ENCODE measurements at regions not wholly inside any gene's neighbourhood (a gene's known extent, or its start where the extent isn't known, plus 50 kb on each side); places are given as distances from the start of the nearest gene placed in this dataset.
"Not testable (repeated sequence)": the region's sequence is repeated elsewhere in the genome, so short reads cannot be mapped to it uniquely, and the experiment has no call there.

DNA sequence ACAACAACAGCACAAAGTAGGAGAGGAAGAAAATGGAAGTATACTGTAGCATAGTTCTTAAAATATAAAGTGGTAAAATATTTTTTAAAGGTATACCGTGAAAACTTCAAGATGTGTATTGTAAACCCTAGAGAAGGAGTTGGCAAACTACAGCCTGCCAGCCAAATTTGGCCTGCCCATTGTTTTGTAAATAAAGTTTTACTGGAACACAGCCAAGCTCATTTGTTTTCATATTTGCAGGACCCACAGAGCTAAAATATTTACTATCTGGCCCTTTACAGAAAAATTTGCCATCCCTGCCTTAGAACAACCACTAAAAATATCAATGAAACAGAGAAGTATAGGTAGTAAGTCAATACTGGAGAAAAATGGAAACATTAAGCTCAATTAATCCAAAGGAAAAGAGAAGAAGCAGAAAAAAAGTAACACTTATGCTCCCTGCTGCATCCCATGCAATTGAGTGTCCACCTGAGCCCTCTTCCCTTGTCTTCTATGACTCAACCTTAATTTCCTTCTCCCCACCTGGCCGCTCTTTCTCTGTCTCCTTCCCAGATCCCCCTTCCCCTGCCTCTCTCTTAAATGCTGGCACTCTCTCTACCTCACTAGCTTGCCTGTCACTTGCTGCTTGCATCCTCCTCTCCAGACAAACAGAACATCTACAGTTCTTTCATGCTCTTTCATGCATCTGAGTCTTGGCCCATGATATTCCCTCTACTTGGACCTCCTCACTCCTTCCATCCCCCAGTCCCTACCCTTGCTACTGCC, 50.6 kb upstream of the FER start:
- no peaks in the 10 kb centered on the region for H3K36me3 ChIP-seq (ENCODE audit: control insufficient read depth in 2 of 2, insufficient read depth in 2 of 2, low read length in 1 of 2)
- H3K27me3 ChIP-seq (ENCODE audit: control insufficient read depth in 2 of 2, insufficient read depth in 1 of 2, low read length in 1 of 2) = no peaks in the 10 kb centered on the region
- H3K9me3 ChIP-seq (ENCODE audit: control insufficient read depth in 2 of 2, insufficient read depth in 1 of 2, low read length in 1 of 2) = no peaks in the 10 kb centered on the region
- H3K27ac ChIP-seq (ENCODE audit: low read depth in 1 of 2, low read length in 1 of 2) = no peak overlapping the region
- H3K4me3 ChIP-seq (ENCODE audit: low read length in 2 of 2) = no peak overlapping the region
- WGBS = 98% methylated on average over 2 of the region's 2 CpGs
- no peak for DNase-seq (ENCODE audit: low read depth in 6 of 9, low spot score in 9 of 9)
- no peaks in the 10 kb centered on the region for H3K4me1 ChIP-seq (ENCODE audit: control insufficient read depth in 2 of 2, insufficient read depth in 2 of 2, low read length in 2 of 2)

DNA sequence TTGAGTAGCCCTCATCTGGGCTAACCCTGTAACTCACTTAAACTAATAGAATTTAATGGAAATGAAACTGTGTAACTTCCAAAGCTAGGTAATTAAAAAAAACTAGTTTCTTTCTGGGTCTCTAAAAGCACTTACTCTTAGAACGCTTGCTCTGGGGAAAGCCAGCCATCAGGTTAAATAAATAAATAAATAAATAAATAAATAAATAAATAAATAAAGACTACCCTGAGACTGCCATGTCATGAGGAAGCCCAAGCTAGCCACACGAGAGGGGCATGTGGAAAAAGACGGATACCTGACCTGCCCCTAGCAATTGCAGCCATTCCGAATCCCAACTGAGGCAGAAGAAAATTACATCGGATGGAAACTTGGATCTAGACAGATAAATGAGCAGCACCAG, 51.3 kb upstream of the FER start:
- Histone ChIP-seq H3K36me3 (ENCODE audit: control insufficient read depth in 2 of 2, insufficient read depth in 2 of 2, low read length in 1 of 2) (no peaks in the 10 kb centered on the region), H3K27ac (ENCODE audit: low read depth in 1 of 2, low read length in 1 of 2) (no peak overlapping the region), H3K27me3 (ENCODE audit: control insufficient read depth in 2 of 2, insufficient read depth in 1 of 2, low read length in 1 of 2) (no peaks in the 10 kb centered on the region), H3K4me1 (ENCODE audit: control insufficient read depth in 2 of 2, insufficient read depth in 2 of 2, low read length in 2 of 2) (no peaks in the 10 kb centered on the region), H3K9me3 (ENCODE audit: control insufficient read depth in 2 of 2, insufficient read depth in 1 of 2, low read length in 1 of 2) (no peaks in the 10 kb centered on the region), H3K4me3 (ENCODE audit: low read length in 2 of 2) (no peak overlapping the region)
- 59% methylated on average over 5 of the region's 5 CpGs for WGBS
- no peak for DNase-seq (ENCODE audit: low read depth in 6 of 9, low spot score in 9 of 9)

DNA sequence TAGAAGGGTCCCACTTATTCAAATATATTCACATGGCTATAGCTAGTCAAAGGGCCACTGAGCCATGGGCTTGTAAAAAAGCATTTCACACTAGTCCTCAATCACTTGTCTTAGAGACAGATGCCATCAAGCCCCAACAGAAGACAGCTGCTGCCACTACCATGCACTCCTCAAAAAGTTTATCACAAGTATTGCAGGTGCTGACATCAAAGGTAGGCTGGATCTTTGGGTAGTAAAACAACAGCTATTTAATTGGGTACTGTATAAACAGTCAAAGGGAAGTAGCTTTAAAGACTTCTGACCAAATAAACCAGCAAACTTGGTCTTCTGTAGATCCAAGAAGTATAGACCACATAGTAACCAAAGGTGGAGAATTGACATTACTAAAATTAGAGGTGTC, 59.2 kb upstream of the FER start:
- H3K4me3 ChIP-seq (ENCODE audit: low read length in 2 of 2) = no peak overlapping the region
- DNase-seq (ENCODE audit: low read depth in 6 of 9, low spot score in 9 of 9) = peak in 4 of 9 donors; percentile 3 to 60 (median 20)
- H3K9me3 ChIP-seq (ENCODE audit: control insufficient read depth in 2 of 2, insufficient read depth in 1 of 2, low read length in 1 of 2) = no peaks in the 10 kb centered on the region
- no peaks in the 10 kb centered on the region for H3K36me3 ChIP-seq (ENCODE audit: control insufficient read depth in 2 of 2, insufficient read depth in 2 of 2, low read length in 1 of 2)
- no peaks in the 10 kb centered on the region for H3K27me3 ChIP-seq (ENCODE audit: control insufficient read depth in 2 of 2, insufficient read depth in 1 of 2, low read length in 1 of 2)
- peaks cover 0 to 8% of the 10 kb centered on the region in 2 donors for H3K4me1 ChIP-seq (ENCODE audit: control insufficient read depth in 2 of 2, insufficient read depth in 2 of 2, low read length in 2 of 2)
- H3K27ac ChIP-seq (ENCODE audit: low read depth in 1 of 2, low read length in 1 of 2) = no peak overlapping the region

DNA sequence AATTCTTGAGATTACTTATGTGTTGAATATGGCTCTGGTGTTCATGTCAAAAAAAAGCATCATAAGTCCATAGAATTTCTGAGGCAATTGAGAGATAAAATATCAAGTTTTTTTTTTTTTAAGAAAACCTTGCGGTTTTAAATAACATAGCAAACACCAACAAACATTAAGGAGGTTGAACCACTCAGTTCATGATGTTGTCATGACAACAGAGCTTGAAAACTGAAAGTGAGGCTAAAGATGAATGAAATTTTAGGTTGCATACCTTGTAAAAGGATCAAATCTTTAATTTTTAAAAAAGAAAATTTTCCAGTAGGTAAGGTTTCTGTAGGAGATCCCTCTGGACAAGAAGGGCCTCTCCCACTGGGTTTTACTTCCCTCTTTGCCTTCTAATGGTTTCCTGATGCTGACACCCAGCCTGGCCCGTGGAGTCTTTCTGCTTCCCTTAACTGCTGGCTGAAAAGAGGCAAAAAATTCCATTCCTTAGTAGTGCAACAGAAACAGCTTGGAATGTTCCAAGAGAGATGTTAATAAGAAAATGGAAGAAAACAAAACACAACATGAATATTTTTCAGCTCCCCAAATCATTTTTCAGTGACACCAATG, 60.0 kb upstream of the FER start:
- Histone ChIP-seq H3K9me3 (ENCODE audit: control insufficient read depth in 2 of 2, insufficient read depth in 1 of 2, low read length in 1 of 2) (no peaks in the 10 kb centered on the region), H3K4me1 (ENCODE audit: control insufficient read depth in 2 of 2, insufficient read depth in 2 of 2, low read length in 2 of 2) (peaks cover 0 to 8% of the 10 kb centered on the region in 2 donors), H3K27me3 (ENCODE audit: control insufficient read depth in 2 of 2, insufficient read depth in 1 of 2, low read length in 1 of 2) (no peaks in the 10 kb centered on the region), H3K4me3 (ENCODE audit: low read length in 2 of 2) (no peak overlapping the region), H3K27ac (ENCODE audit: low read depth in 1 of 2, low read length in 1 of 2) (no peak overlapping the region), H3K36me3 (ENCODE audit: control insufficient read depth in 2 of 2, insufficient read depth in 2 of 2, low read length in 1 of 2) (no peaks in the 10 kb centered on the region)
- 66% methylated on average over 2 of the region's 2 CpGs for WGBS
- peak in 1 of 9 donors; percentile 16 for DNase-seq (ENCODE audit: low read depth in 6 of 9, low spot score in 9 of 9)

DNA sequence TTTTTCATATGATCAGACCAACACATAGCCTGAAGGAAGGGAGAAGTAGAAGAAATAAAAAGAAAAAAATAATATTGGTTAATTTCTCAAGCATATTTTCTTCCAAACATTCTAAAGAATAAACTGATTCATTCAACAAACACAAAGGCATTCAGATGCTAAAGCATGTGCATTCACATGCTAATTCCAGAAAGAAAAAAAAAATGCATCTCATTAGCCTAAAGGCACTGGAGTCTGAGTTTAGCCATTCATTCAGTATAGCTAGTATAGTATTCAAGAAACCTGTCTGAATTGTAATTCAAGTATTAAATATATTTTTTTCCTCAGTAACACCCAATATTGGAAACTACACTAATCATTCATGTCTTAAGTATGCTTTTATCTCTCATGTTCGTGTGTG, 61.0 kb upstream of the FER start:
- DNase-seq (ENCODE audit: low read depth in 6 of 9, low spot score in 9 of 9) = no peak
- no peaks in the 10 kb centered on the region for H3K27me3 ChIP-seq (ENCODE audit: control insufficient read depth in 2 of 2, insufficient read depth in 1 of 2, low read length in 1 of 2)
- WGBS = 74% methylated on average over 1 of the region's 1 CpG

DNA sequence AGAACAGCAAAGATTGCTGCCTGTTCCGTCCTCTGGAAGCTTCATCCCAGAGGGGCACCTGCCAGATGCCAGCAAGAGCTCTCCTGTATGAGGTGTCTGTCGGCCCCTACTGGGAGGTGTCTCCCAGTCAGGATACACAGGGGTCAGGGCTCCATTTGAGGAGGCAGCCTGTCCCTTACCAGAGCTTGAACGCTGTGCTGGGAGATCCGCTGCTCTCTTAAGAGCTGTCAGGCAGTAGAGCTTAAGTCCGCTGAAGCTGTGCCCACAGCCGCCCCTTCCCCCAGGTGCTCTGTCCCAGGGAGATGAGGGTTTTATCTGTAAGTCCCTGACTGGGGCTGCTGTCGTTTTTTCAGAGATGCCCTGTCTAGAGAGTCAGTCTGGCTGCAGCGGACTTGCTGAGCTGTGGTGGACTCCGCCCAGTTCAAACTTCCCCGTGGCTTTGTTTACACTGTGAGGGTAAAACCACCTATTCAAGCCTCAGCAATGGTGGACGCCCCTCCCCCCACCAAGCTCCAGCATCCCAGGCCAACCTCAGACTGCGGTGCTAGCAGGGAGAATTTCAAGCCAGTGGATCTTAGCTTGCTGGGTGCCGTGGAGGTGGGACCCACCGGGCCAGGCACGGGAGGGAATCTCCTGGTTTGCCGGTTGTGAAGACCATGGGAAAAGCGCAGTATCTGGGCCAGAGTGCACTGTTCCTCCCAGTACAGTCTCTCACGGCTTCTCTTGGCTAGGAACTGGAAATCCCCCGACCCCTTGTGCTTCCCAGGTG, 62.1 kb upstream of the FER start:
- WGBS = 81% methylated on average over 19 of the region's 19 CpGs
- H3K36me3 ChIP-seq (ENCODE audit: control insufficient read depth in 2 of 2, insufficient read depth in 2 of 2, low read length in 1 of 2); DNase-seq (ENCODE audit: low read depth in 6 of 9, low spot score in 9 of 9); H3K9me3 ChIP-seq (ENCODE audit: control insufficient read depth in 2 of 2, insufficient read depth in 1 of 2, low read length in 1 of 2); H3K4me1 ChIP-seq (ENCODE audit: control insufficient read depth in 2 of 2, insufficient read depth in 2 of 2, low read length in 2 of 2); H3K4me3 ChIP-seq (ENCODE audit: low read length in 2 of 2); H3K27ac ChIP-seq (ENCODE audit: low read depth in 1 of 2, low read length in 1 of 2); H3K27me3 ChIP-seq (ENCODE audit: control insufficient read depth in 2 of 2, insufficient read depth in 1 of 2, low read length in 1 of 2): not testable (repeated sequence)

More for the DNA sequence above, 61.0 kb upstream of the FER start:
- no peak overlapping the region for H3K27ac ChIP-seq (ENCODE audit: low read depth in 1 of 2, low read length in 1 of 2)
- H3K36me3 ChIP-seq (ENCODE audit: control insufficient read depth in 2 of 2, insufficient read depth in 2 of 2, low read length in 1 of 2) = no peaks in the 10 kb centered on the region
- no peak overlapping the region for H3K4me3 ChIP-seq (ENCODE audit: low read length in 2 of 2)
- H3K9me3 ChIP-seq (ENCODE audit: control insufficient read depth in 2 of 2, insufficient read depth in 1 of 2, low read length in 1 of 2) = no peaks in the 10 kb centered on the region
- H3K4me1 ChIP-seq (ENCODE audit: control insufficient read depth in 2 of 2, insufficient read depth in 2 of 2, low read length in 2 of 2) = peaks cover 0 to 8% of the 10 kb centered on the region in 2 donors

DNA sequence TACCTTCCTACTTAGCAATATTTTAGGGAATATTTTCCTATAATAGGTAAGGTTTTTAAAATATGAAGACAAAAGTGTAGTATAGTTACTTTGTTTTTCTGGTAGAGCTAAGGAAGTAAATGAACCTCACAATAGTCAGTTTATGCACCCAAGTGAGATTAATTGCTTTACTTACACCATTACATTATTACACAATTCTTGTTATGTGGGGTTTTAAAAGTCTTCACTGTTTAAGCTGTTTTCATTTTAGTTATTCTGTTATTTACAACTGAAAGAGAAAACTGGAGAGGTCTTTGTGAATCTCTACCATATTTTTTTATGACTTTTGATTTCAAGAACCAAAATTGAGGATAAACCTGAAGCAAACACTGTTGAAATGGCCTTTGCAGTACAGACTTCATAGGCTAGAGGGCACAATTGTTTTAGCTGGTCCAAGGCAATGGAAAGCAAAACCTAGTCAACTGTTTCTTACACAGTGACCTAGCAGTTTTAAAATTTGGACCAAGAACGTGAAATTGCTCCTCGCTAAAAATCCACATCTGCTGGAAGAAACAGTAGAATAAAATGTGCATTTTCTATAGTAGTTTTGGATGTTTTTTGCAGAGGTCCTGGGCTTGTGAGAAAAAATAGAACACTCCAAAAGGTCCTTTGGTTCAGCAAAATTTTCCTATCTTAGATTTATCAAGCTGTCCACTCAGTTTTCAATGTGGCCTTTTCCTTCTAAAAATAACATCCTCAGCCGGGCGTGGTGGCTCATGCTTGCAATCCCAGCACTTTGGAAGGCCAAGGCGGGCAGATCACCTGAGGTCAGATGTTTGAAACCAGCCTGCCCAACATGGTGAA, 66.4 kb upstream of the FER start:
- no peaks in the 10 kb centered on the region for H3K9me3 ChIP-seq (ENCODE audit: control insufficient read depth in 2 of 2, insufficient read depth in 1 of 2, low read length in 1 of 2)
- DNase-seq (ENCODE audit: low read depth in 6 of 9, low spot score in 9 of 9) = peak in 8 of 9 donors; percentile 8 to 66 (median 28)
- no peaks in the 10 kb centered on the region for H3K27me3 ChIP-seq (ENCODE audit: control insufficient read depth in 2 of 2, insufficient read depth in 1 of 2, low read length in 1 of 2)
- no peaks in the 10 kb centered on the region for H3K4me1 ChIP-seq (ENCODE audit: control insufficient read depth in 2 of 2, insufficient read depth in 2 of 2, low read length in 2 of 2)
- H3K4me3 ChIP-seq (ENCODE audit: low read length in 2 of 2) = no peak overlapping the region
- H3K27ac ChIP-seq (ENCODE audit: low read depth in 1 of 2, low read length in 1 of 2) = no peak overlapping the region
- WGBS = 39% methylated on average over 5 of the region's 5 CpGs
- no peaks in the 10 kb centered on the region for H3K36me3 ChIP-seq (ENCODE audit: control insufficient read depth in 2 of 2, insufficient read depth in 2 of 2, low read length in 1 of 2)

DNA sequence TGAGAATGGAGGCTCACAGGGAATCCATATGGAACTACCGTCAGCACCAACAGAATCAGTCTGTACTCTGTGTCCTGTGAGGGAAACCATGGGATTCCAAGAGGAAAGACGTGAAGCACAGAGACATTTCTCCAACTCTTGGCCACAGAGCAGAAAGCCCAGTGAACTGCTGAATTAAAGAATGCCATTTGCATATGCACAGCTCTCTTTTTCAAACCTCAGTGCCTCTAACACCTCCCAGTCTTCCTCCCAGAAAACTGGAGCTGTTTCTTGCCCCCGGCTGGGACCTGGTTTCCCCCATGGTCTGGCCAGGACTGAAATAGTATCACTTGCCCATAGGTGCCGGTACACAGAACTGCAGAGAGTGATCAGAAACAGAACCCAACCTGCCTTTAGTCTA, 69.6 kb upstream of the FER start:
- Histone ChIP-seq H3K9me3 (ENCODE audit: control insufficient read depth in 2 of 2, insufficient read depth in 1 of 2, low read length in 1 of 2) (no peaks in the 10 kb centered on the region), H3K36me3 (ENCODE audit: control insufficient read depth in 2 of 2, insufficient read depth in 2 of 2, low read length in 1 of 2) (no peaks in the 10 kb centered on the region), H3K27ac (ENCODE audit: low read depth in 1 of 2, low read length in 1 of 2) (no peak overlapping the region), H3K4me3 (ENCODE audit: low read length in 2 of 2) (no peak overlapping the region), H3K4me1 (ENCODE audit: control insufficient read depth in 2 of 2, insufficient read depth in 2 of 2, low read length in 2 of 2) (no peaks in the 10 kb centered on the region), H3K27me3 (ENCODE audit: control insufficient read depth in 2 of 2, insufficient read depth in 1 of 2, low read length in 1 of 2) (no peaks in the 10 kb centered on the region)
- no peak for DNase-seq (ENCODE audit: low read depth in 6 of 9, low spot score in 9 of 9)
- 92% methylated on average over 4 of the region's 4 CpGs for WGBS
